Osteoblast (primary cell): ENCODE measurements at regions not wholly inside any gene's neighbourhood (a gene's known extent, or its start where the extent isn't known, plus 50 kb on each side); places are given as distances from the start of the nearest gene placed in this dataset.

Source experiments
- DNase-seq: peaks from one replicate; pipeline ENCODE4 v3.0.0; 2011; ENCODE audit warnings: low spot score, mixed read lengths; ENCODE audit not compliant: insufficient read length; ENCODE audit errors: missing footprints
- H2AFZ ChIP-seq: 2 replicates; pipeline ENCODE4 v1.6.0; 2011; ENCODE audit warnings: mild to moderate bottlenecking, low read length
- H3K27ac ChIP-seq: 2 replicates; pipeline ENCODE4 v1.5.1; 2011; ENCODE audit warnings: mild to moderate bottlenecking, low read depth, low read length, moderate library complexity
- H3K27me3 ChIP-seq: 2 replicates; pipeline ENCODE4 v1.6.0; 2012; ENCODE audit warnings: mild to moderate bottlenecking, control low read depth, inconsistent platforms, low read length, moderate library complexity; ENCODE audit not compliant: insufficient read depth
- H3K36me3 ChIP-seq: 2 replicates; pipeline ENCODE4 v1.5.1; 2011; ENCODE audit warnings: mild to moderate bottlenecking, low read length, control low read depth, moderate library complexity; ENCODE audit not compliant: insufficient read depth
- H3K4me1 ChIP-seq: 2 replicates; pipeline ENCODE4 v1.5.1; 2011; ENCODE audit warnings: mild to moderate bottlenecking, low read length, control low read depth, moderate library complexity; ENCODE audit not compliant: insufficient read depth
- H3K4me2 ChIP-seq: 2 replicates; pipeline ENCODE4 v1.6.0; 2011; ENCODE audit warnings: mild to moderate bottlenecking, low read length; ENCODE audit not compliant: insufficient read depth
- H3K4me3 ChIP-seq: fragments of 200-600 bp; sonication (generic); 3 replicates; pipeline ENCODE4 v1.5.1; 2012; ENCODE audit warnings: mild to moderate bottlenecking, low read length, inconsistent platforms; ENCODE audit not compliant: insufficient read depth
- H3K79me2 ChIP-seq: 2 replicates; pipeline ENCODE4 v1.6.0; 2012; ENCODE audit warnings: mild to moderate bottlenecking, low read length, control low read depth, inconsistent platforms; ENCODE audit not compliant: insufficient read depth
- H3K9me3 ChIP-seq: 2 replicates; pipeline ENCODE4 v1.5.1; 2011; ENCODE audit warnings: low read depth, low read length, control low read depth
- H4K20me1 ChIP-seq: 2 replicates; pipeline ENCODE4 v1.6.0; 2012; ENCODE audit warnings: mild to moderate bottlenecking, low read length, control low read depth; ENCODE audit not compliant: insufficient read depth
- TF ChIP-seq, protein P1 (sequence below): IDR thresholded peaks from 2 replicates; pipeline ENCODE4 v1.5.1; 2011; ENCODE audit warnings: mild to moderate bottlenecking, low read depth, low read length, moderate library complexity; ENCODE audit errors: extremely low read depth

DNA sequence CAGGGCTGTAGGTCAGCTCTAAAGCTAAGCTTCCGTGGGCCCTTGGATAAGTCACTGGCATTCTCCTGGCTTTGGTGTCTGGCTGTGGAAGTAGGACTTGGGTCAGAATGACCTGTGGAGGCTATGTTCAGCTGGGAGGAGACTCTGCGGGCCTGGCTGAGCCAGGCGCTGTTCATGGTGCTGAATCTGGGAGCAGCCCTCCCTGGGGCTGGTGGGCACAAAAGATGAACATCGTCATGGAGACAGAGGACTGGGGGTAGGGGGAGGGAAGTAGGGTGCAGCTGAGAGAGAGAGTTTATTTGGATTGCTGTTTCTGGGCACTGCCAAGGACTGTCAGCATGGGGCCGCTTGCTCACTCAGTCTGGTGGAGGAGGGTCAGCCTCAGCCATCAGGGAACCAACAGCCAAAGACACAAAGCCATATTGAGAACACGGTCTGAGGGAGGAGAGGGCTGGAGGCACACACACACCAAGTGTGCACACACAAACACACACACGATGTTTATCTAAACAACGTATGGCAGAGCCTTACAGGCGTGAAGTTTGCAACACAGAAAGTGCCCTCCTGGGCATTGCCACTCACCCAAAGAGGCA is 120.7 kb upstream of the LINGO1 start:
- H3K9me3 ChIP-seq = no peaks in the 10 kb centered on the region
- peak; percentile 93 for DNase-seq

GRCh38 chr15:77749998-77750540 is 117.4 kb upstream of the LINGO1 start:
- Histone ChIP-seq H3K4me2 (no peak overlapping the region), H3K79me2 (no peaks in the 10 kb centered on the region), H3K4me3 (no peak overlapping the region), H3K27me3 (no peaks in the 10 kb centered on the region), H3K4me1 (no peaks in the 10 kb centered on the region), H3K9me3 (no peaks in the 10 kb centered on the region), H2AFZ (no peak overlapping the region), H3K36me3 (no peaks in the 10 kb centered on the region), H3K27ac (no peak overlapping the region), H4K20me1 (no peaks in the 10 kb centered on the region)
- TF ChIP-seq, protein P1, sequence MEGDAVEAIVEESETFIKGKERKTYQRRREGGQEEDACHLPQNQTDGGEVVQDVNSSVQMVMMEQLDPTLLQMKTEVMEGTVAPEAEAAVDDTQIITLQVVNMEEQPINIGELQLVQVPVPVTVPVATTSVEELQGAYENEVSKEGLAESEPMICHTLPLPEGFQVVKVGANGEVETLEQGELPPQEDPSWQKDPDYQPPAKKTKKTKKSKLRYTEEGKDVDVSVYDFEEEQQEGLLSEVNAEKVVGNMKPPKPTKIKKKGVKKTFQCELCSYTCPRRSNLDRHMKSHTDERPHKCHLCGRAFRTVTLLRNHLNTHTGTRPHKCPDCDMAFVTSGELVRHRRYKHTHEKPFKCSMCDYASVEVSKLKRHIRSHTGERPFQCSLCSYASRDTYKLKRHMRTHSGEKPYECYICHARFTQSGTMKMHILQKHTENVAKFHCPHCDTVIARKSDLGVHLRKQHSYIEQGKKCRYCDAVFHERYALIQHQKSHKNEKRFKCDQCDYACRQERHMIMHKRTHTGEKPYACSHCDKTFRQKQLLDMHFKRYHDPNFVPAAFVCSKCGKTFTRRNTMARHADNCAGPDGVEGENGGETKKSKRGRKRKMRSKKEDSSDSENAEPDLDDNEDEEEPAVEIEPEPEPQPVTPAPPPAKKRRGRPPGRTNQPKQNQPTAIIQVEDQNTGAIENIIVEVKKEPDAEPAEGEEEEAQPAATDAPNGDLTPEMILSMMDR = no peak
- peak; percentile 56 for DNase-seq

More for the DNA sequence above, 120.7 kb upstream of the LINGO1 start:
- TF ChIP-seq, protein P1 = no peak
- Histone ChIP-seq H3K4me2 (no peak overlapping the region), H4K20me1 (no peaks in the 10 kb centered on the region), H3K4me1 (no peaks in the 10 kb centered on the region), H3K79me2 (no peaks in the 10 kb centered on the region), H3K27me3 (no peaks in the 10 kb centered on the region), H3K36me3 (no peaks in the 10 kb centered on the region), H3K27ac (no peak overlapping the region), H3K4me3 (no peak overlapping the region), H2AFZ (no peak overlapping the region)

- no peak overlapping the region for H3K4me2 ChIP-seq
- no peak overlapping the region for H3K4me3 ChIP-seq
- no peaks in the 10 kb centered on the region for H4K20me1 ChIP-seq
- no peaks in the 10 kb centered on the region for H3K9me3 ChIP-seq
- H2AFZ ChIP-seq = no peak overlapping the region
- no peaks in the 10 kb centered on the region for H3K79me2 ChIP-seq
- peaks cover 2% of the 10 kb centered on the region for H3K27me3 ChIP-seq
- TF ChIP-seq, protein P1 = no peak
- H3K36me3 ChIP-seq = no peaks in the 10 kb centered on the region
- no peak overlapping the region for H3K27ac ChIP-seq
- no peaks in the 10 kb centered on the region for H3K4me1 ChIP-seq
- DNase-seq = peak; percentile 58
Measured at GRCh38 chr15:77749236-77749997, 116.7 kb upstream of the LINGO1 start.
